Mucosa of rectum (tissue), 2 donors: ENCODE measurements at regions not wholly inside any gene's neighbourhood (a gene's known extent, or its start where the extent isn't known, plus 50 kb on each side); places are given as distances from the start of the nearest gene placed in this dataset.

Source experiments
- H3K27ac ChIP-seq, 2 donors: one replicate each; pipeline ENCODE4 v1.7.0; 2013; ENCODE audit warnings: inconsistent platforms in 2 of 2, low read depth in 2 of 2, low read length in 2 of 2
- H3K27me3 ChIP-seq, 2 donors: one replicate each; pipeline ENCODE4 v1.7.0; 2013; ENCODE audit warnings: low read length in 2 of 2; ENCODE audit not compliant: control insufficient read depth in 2 of 2, insufficient read depth in 2 of 2
- H3K36me3 ChIP-seq, 2 donors: one replicate each; pipeline ENCODE4 v1.7.0; 2013; ENCODE audit warnings: low read length in 2 of 2; ENCODE audit not compliant: control insufficient read depth in 2 of 2, insufficient read depth in 2 of 2
- H3K4me1 ChIP-seq, 2 donors: one replicate each; pipeline ENCODE4 v1.7.0; 2013; ENCODE audit warnings: low read length in 2 of 2, mild to moderate bottlenecking in 1 of 2; ENCODE audit not compliant: control insufficient read depth in 2 of 2, insufficient read depth in 2 of 2
- H3K4me3 ChIP-seq, 2 donors: one replicate each; pipeline ENCODE4 v1.7.0; 2013; ENCODE audit warnings: low read length in 2 of 2
- H3K9ac ChIP-seq, 2 donors: one replicate each; pipeline ENCODE4 v1.7.0; 2013; ENCODE audit warnings: low read length in 2 of 2, low read depth in 1 of 2, mild to moderate bottlenecking in 1 of 2
- H3K9me3 ChIP-seq, 2 donors: one replicate each; pipeline ENCODE4 v1.7.0; 2013; ENCODE audit warnings: low read length in 2 of 2; ENCODE audit not compliant: control insufficient read depth in 2 of 2
- donor health status: healthy.
- donor health status: Normal muscosa, but diverticular disease.

DNA sequence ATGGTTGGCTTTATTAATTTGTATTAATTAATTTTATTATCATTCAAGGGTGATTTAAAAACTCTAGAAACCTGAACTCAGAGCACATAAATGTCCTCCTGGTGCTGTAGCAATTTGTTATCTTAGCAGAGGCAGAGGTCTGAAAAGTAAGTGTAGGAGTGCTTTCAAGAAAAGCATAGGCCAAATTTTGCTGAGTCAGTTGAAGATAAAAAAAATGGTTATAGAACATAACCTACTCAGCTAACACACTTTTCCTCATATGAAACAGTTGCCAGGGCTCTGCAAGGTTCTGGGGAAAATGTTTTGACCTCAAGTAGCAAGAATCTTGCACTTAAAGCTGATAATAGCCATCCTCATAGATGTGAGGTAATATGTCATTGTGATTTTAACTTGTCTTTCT lies 53.5 kb upstream of the CHODL start:
- Histone ChIP-seq H3K4me3 (no peak overlapping the region), H3K4me1 (no peaks in the 10 kb centered on the region), H3K9ac (no peak overlapping the region), H3K27ac (no peak overlapping the region), H3K27me3 (no peaks in the 10 kb centered on the region), H3K36me3 (no peaks in the 10 kb centered on the region), H3K9me3 (peaks cover 0 to 3% of the 10 kb centered on the region in 2 donors)

DNA sequence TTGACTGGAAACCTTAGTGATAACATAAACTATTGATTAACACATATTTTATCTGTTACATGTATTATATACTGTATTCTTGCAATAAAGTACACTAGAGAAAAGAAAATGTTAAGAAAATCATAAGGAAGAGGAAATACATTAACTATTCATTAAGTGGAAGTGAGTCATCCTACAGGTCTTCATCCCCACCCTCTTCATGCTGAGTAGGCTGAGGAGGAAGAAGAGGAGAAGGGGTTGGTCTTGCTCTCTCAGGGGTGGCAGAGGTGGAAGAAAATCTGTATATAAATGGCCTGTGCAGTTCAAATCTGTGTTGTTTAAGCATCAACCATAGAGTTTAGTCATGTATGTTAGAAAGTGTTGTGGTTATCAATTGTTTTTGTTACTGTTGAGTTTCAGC lies 66.1 kb upstream of the CHODL start:
- Histone ChIP-seq H3K4me1 (no peaks in the 10 kb centered on the region), H3K27me3 (no peaks in the 10 kb centered on the region), H3K36me3 (no peaks in the 10 kb centered on the region)

GRCh38 chr21:18174370-18174769 lies 70.3 kb upstream of the CHODL start:
- Histone ChIP-seq H3K36me3 (no peaks in the 10 kb centered on the region), H3K4me3 (no peak overlapping the region), H3K9ac (no peak overlapping the region), H3K27ac (no peak overlapping the region), H3K27me3 (no peaks in the 10 kb centered on the region), H3K9me3 (no peaks in the 10 kb centered on the region), H3K4me1 (no peaks in the 10 kb centered on the region)

More for the DNA sequence above, 66.1 kb upstream of the CHODL start:
- H3K4me3 ChIP-seq: no peak overlapping the region
- no peak overlapping the region for H3K9ac ChIP-seq
- no peak overlapping the region for H3K27ac ChIP-seq
- no peaks in the 10 kb centered on the region for H3K9me3 ChIP-seq

GRCh38 chr21:18170829-18171228 lies 73.8 kb upstream of the CHODL start:
- no peak overlapping the region for H3K4me3 ChIP-seq
- H3K27ac ChIP-seq: no peak overlapping the region
- H3K9ac ChIP-seq: no peak overlapping the region
- H3K4me1 ChIP-seq: no peaks in the 10 kb centered on the region
- no peaks in the 10 kb centered on the region for H3K27me3 ChIP-seq
- no peaks in the 10 kb centered on the region for H3K36me3 ChIP-seq
- no peaks in the 10 kb centered on the region for H3K9me3 ChIP-seq

GRCh38 chr21:18170221-18170620 lies 74.4 kb upstream of the CHODL start:
- no peaks in the 10 kb centered on the region for H3K4me1 ChIP-seq
- H3K9ac ChIP-seq: no peak overlapping the region
- no peaks in the 10 kb centered on the region for H3K36me3 ChIP-seq
- H3K27ac ChIP-seq: no peak overlapping the region
- H3K9me3 ChIP-seq: no peaks in the 10 kb centered on the region
- H3K27me3 ChIP-seq: no peaks in the 10 kb centered on the region
- H3K4me3 ChIP-seq: no peak overlapping the region

DNA sequence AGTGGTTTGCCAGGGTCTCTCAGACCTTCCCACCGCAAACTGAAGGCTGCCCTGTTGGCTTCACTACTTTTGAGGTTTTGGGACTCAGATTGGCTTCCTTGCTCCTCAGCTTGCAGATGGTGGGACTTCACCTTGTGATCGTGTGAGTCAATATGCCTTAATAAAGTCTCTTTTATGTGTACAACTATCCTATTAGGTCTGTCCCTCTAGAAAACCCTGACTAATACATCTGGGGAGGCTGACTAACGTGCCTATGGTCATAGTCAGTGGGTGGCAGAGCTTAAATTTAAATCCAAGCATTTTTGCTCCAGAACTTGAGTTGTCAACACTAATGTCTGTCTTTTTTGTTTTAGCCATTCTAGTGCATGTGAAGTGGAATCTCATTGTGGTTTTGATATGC lies 76.5 kb upstream of the CHODL start:
- Histone ChIP-seq H3K36me3 (no peaks in the 10 kb centered on the region), H3K4me1 (no peaks in the 10 kb centered on the region), H3K9ac (no peak overlapping the region), H3K27ac (no peak overlapping the region), H3K4me3 (no peak overlapping the region), H3K9me3 (no peaks in the 10 kb centered on the region), H3K27me3 (no peaks in the 10 kb centered on the region)

DNA sequence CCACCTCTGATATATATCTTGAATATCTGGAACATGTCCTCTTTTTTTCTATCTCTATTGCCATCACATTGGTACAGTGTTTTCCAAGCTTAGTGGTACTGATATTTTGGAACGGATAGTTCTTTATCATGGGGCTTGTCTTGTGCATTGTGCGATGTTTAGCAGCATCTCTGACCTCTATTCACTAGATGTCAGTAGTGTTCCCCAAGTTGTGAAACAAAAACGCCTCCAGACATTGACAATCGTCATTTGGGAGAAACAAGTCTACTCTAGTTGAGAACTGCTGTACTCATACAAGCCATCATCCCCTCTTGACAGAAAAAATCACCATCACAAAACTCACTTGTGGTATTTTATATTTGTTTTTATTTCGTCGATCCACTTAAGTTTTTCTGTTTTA lies 79.7 kb upstream of the CHODL start:
- H3K4me3 ChIP-seq: no peak overlapping the region
- H3K27ac ChIP-seq: no peak overlapping the region
- H3K27me3 ChIP-seq: no peaks in the 10 kb centered on the region
- no peaks in the 10 kb centered on the region for H3K9me3 ChIP-seq
- H3K4me1 ChIP-seq: no peaks in the 10 kb centered on the region
- H3K9ac ChIP-seq: no peak overlapping the region
- H3K36me3 ChIP-seq: no peaks in the 10 kb centered on the region

GRCh38 chr21:18164483-18164882 lies 80.2 kb upstream of the CHODL start:
- H3K27me3 ChIP-seq: no peaks in the 10 kb centered on the region
- no peak overlapping the region for H3K27ac ChIP-seq
- H3K9ac ChIP-seq: no peak overlapping the region
- no peaks in the 10 kb centered on the region for H3K9me3 ChIP-seq
- H3K4me1 ChIP-seq: no peaks in the 10 kb centered on the region
- H3K4me3 ChIP-seq: no peak overlapping the region
- no peaks in the 10 kb centered on the region for H3K36me3 ChIP-seq

DNA sequence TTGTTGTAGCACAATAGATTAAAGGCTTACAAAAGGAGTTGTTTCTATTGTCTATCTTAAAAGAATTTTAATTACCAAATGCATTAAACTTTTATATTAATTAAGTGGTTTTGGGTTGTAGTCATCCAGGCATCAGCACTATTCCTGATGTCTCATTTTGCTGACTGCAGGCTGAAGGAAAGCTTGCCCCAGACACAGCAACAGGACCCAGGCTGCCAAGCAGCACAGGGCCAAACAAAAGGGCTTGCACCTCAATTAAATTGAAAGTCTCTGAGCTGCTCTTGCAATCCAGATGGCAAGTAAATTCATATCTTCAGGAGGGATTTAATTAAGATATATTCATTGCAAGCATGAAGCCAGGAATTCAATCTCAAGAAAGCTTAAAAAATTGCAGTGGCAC lies 80.7 kb upstream of the CHODL start:
- Histone ChIP-seq H3K4me3 (no peak overlapping the region), H3K27me3 (no peaks in the 10 kb centered on the region), H3K9me3 (no peaks in the 10 kb centered on the region), H3K4me1 (no peaks in the 10 kb centered on the region), H3K27ac (no peak overlapping the region), H3K9ac (no peak overlapping the region), H3K36me3 (no peaks in the 10 kb centered on the region)

GRCh38 chr21:18161841-18162240 lies 82.8 kb upstream of the CHODL start:
- Histone ChIP-seq H3K9ac (no peak overlapping the region), H3K4me1 (no peaks in the 10 kb centered on the region), H3K27ac (no peak overlapping the region)

GRCh38 chr21:18157406-18157805 lies 87.2 kb upstream of the CHODL start:
- H3K27ac ChIP-seq: no peak overlapping the region
- no peaks in the 10 kb centered on the region for H3K4me1 ChIP-seq
- no peaks in the 10 kb centered on the region for H3K27me3 ChIP-seq
- no peak overlapping the region for H3K9ac ChIP-seq
- H3K9me3 ChIP-seq: peaks cover 4 to 5% of the 10 kb centered on the region in 2 donors
- H3K4me3 ChIP-seq: no peak overlapping the region
- H3K36me3 ChIP-seq: no peaks in the 10 kb centered on the region

More at GRCh38 chr21:18161841-18162240, 82.8 kb upstream of the CHODL start:
- Histone ChIP-seq H3K9me3 (peaks cover 3 to 4% of the 10 kb centered on the region in 2 donors), H3K36me3 (no peaks in the 10 kb centered on the region), H3K27me3 (no peaks in the 10 kb centered on the region), H3K4me3 (no peak overlapping the region)
